Hepatocyte (in vitro differentiated cells): ENCODE measurements at regions not wholly inside any gene's neighbourhood (a gene's known extent, or its start where the extent isn't known, plus 50 kb on each side); places are given as distances from the start of the nearest gene placed in this dataset.
"Not testable (repeated sequence)": the region's sequence is repeated elsewhere in the genome, so short reads cannot be mapped to it uniquely, and the experiment has no call there.

Experiments used
- DNase-seq: peaks from one replicate; pipeline ENCODE4 v3.0.0-alpha.2; 2016; ENCODE audit warnings: low spot score
- H2AFZ ChIP-seq: fragments of 200-600 bp; sonication (generic); 2 replicates; pipeline ENCODE4 v1.6.0; 2016; ENCODE audit warnings: antibody characterized with exemption, mild to moderate bottlenecking
- H3K27ac ChIP-seq: fragments of 200-600 bp; sonication (generic); 2 replicates; pipeline ENCODE4 v1.5.1; 2016; ENCODE audit warnings: mild to moderate bottlenecking
- H3K27me3 ChIP-seq: fragments of 200-600 bp; sonication (generic); 2 replicates; pipeline ENCODE4 v1.6.1; 2016
- H3K36me3 ChIP-seq: fragments of 200-600 bp; sonication (generic); replicated peaks from 2 replicates; pipeline ENCODE4 v1.5.1; 2016; ENCODE audit warnings: low read depth; ENCODE audit not compliant: insufficient read depth
- H3K4me1 ChIP-seq: fragments of 200-600 bp; sonication (generic); 2 replicates; pipeline ENCODE4 v1.5.1; 2016; ENCODE audit warnings: mild to moderate bottlenecking, moderate library complexity; ENCODE audit not compliant: insufficient read depth
- H3K4me2 ChIP-seq: fragments of 200-600 bp; sonication (generic); 2 replicates; pipeline ENCODE4 v1.6.0; 2016
- H3K4me3 ChIP-seq: fragments of 200-600 bp; sonication (generic); 2 replicates; pipeline ENCODE4 v1.5.1; 2016; ENCODE audit warnings: mild to moderate bottlenecking
- H3K79me2 ChIP-seq: fragments of 200-600 bp; sonication (generic); 2 replicates; pipeline ENCODE4 v1.6.0; 2017; ENCODE audit warnings: mild to moderate bottlenecking
- H3K9me2 ChIP-seq: fragments of 200-600 bp; sonication (generic); replicated peaks from 2 replicates; pipeline ENCODE4 v1.6.0; 2017; ENCODE audit warnings: mild to moderate bottlenecking; ENCODE audit not compliant: insufficient read depth
- H3K9me3 ChIP-seq: fragments of 200-600 bp; sonication (generic); 2 replicates; pipeline ENCODE4 v1.5.1; 2016; ENCODE audit warnings: low read depth, mild to moderate bottlenecking
- H4K20me1 ChIP-seq: fragments of 200-600 bp; sonication (generic); 2 replicates; pipeline ENCODE4 v1.6.0; 2016; ENCODE audit warnings: mild to moderate bottlenecking; ENCODE audit not compliant: insufficient read depth, poor library complexity, severe bottlenecking
- CTCF ChIP-seq: fragments of 200-600 bp; sonication (generic); IDR thresholded peaks from 2 replicates; pipeline ENCODE4 v1.5.1; 2016; ENCODE audit warnings: antibody characterized with exemption, mild to moderate bottlenecking; ENCODE audit not compliant: poor library complexity
- EZH2 ChIP-seq: fragments of 200-600 bp; sonication (generic); IDR thresholded peaks from 2 replicates; pipeline ENCODE4 v1.6.1; 2016; ENCODE audit warnings: antibody characterized with exemption, mild to moderate bottlenecking, borderline replicate concordance
- EZH2phosphoT487 ChIP-seq: fragments of 200-600 bp; sonication (generic); IDR thresholded peaks from one replicate; pipeline ENCODE4 v1.6.1; 2018; ENCODE audit warnings: antibody characterized with exemption, mild to moderate bottlenecking, low read depth, moderate library complexity; ENCODE audit not compliant: unreplicated experiment, severe bottlenecking
- WGBS: methylation state at CpG from one replicate; pipeline ENCODE4 v1.1.6; 2016; ENCODE audit warnings: low lambda C conversion rate; ENCODE audit errors: missing lambda C conversion rate; 5-methylcytosine and 5-hydroxymethylcytosine counted together

- not testable (repeated sequence) for H4K20me1 ChIP-seq, H3K79me2 ChIP-seq, H3K9me2 ChIP-seq, H3K27me3 ChIP-seq, DNase-seq, H3K4me2 ChIP-seq, H3K36me3 ChIP-seq, H3K27ac ChIP-seq, H3K9me3 ChIP-seq, H3K4me1 ChIP-seq, H2AFZ ChIP-seq, H3K4me3 ChIP-seq
- 89% methylated on average over 3 of the region's 8 CpGs for WGBS
These were observed 339.0 kb downstream of the TYW1 start for GRCh38 chr7:67335663-67336062.

- H3K9me2 ChIP-seq, H3K4me2 ChIP-seq, H4K20me1 ChIP-seq, H3K27me3 ChIP-seq, H3K4me3 ChIP-seq, H3K27ac ChIP-seq, H3K79me2 ChIP-seq, H2AFZ ChIP-seq, H3K4me1 ChIP-seq, H3K9me3 ChIP-seq, H3K36me3 ChIP-seq, DNase-seq: not testable (repeated sequence)
These were observed 341.9 kb downstream of the TYW1 start for GRCh38 chr7:67338545-67338944.

GRCh38 chr7:67341153-67341768 is 344.6 kb downstream of the TYW1 start:
- no peak overlapping the region for H3K4me2 ChIP-seq
- H3K4me1 ChIP-seq, result no peaks in the 10 kb centered on the region
- H2AFZ ChIP-seq, result no peak overlapping the region
- H3K9me3 ChIP-seq, result no peaks in the 10 kb centered on the region
- no peaks in the 10 kb centered on the region for H3K36me3 ChIP-seq
- no peaks in the 10 kb centered on the region for H4K20me1 ChIP-seq
- H3K79me2 ChIP-seq, result no peaks in the 10 kb centered on the region
- WGBS, result 86% methylated on average over 10 of the region's 10 CpGs
- TF ChIP-seq CTCF (no peak), EZH2 (no peak), EZH2phosphoT487 (no peak)
- no peak for DNase-seq
- no peak overlapping the region for H3K4me3 ChIP-seq
- H3K9me2 ChIP-seq, result no peaks in the 10 kb centered on the region
- no peak overlapping the region for H3K27ac ChIP-seq
- H3K27me3 ChIP-seq, result no peaks in the 10 kb centered on the region

GRCh38 chr7:67343114-67343513 is 346.5 kb downstream of the TYW1 start:
- Histone ChIP-seq H3K9me2 (no peaks in the 10 kb centered on the region), H3K4me3 (no peak overlapping the region), H3K79me2 (no peaks in the 10 kb centered on the region), H3K9me3 (no peaks in the 10 kb centered on the region), H3K4me2 (no peak overlapping the region), H2AFZ (no peak overlapping the region), H3K27me3 (no peaks in the 10 kb centered on the region), H3K4me1 (no peaks in the 10 kb centered on the region), H3K36me3 (no peaks in the 10 kb centered on the region), H3K27ac (no peak overlapping the region), H4K20me1 (no peaks in the 10 kb centered on the region)
- whole genome bisulfite sequencing, result 79% methylated on average over 3 of the region's 3 CpGs
- TF ChIP-seq EZH2phosphoT487, result no peak
- no peak for DNase-seq

- H3K79me2 ChIP-seq, result no peaks in the 10 kb centered on the region
- no peaks in the 10 kb centered on the region for H4K20me1 ChIP-seq
- TF ChIP-seq EZH2phosphoT487, result no peak
- TF ChIP-seq EZH2, result no peak
- no peak for TF ChIP-seq CTCF
- H3K4me1 ChIP-seq, result no peaks in the 10 kb centered on the region
- no peaks in the 10 kb centered on the region for H3K9me3 ChIP-seq
- no peak for DNase-seq
- no peak overlapping the region for H2AFZ ChIP-seq
- 65% methylated on average over 5 of the region's 5 CpGs for WGBS
- H3K27me3 ChIP-seq, result no peaks in the 10 kb centered on the region
- no peak overlapping the region for H3K4me3 ChIP-seq
- H3K36me3 ChIP-seq, result no peaks in the 10 kb centered on the region
- no peak overlapping the region for H3K27ac ChIP-seq
- no peak overlapping the region for H3K4me2 ChIP-seq
- H3K9me2 ChIP-seq, result no peaks in the 10 kb centered on the region
These were observed 346.9 kb downstream of the TYW1 start for GRCh38 chr7:67343572-67343971.
